BLaER1 (cell line): ENCODE measurements at regions not wholly inside any gene's neighbourhood (a gene's known extent, or its start where the extent isn't known, plus 50 kb on each side); places are given as distances from the start of the nearest gene placed in this dataset.
"Not testable (repeated sequence)": the region's sequence is repeated elsewhere in the genome, so short reads cannot be mapped to it uniquely, and the experiment has no call there.

Experiments used
- H3K27ac ChIP-seq: shearing (Covaris generic); formaldehyde crosslinking; 2 replicates; pipeline ENCODE4 v1.8.1; 2022
- H3K27me3 ChIP-seq: shearing (Covaris generic); formaldehyde crosslinking; 2 replicates; pipeline ENCODE4 v1.8.1; 2022
- H3K36me3 ChIP-seq: shearing (Covaris generic); formaldehyde crosslinking; 2 replicates; pipeline ENCODE4 v1.8.1; 2022
- H3K4me1 ChIP-seq: shearing (Covaris generic); formaldehyde crosslinking; 2 replicates; pipeline ENCODE4 v1.8.1; 2022
- H3K4me2 ChIP-seq: shearing (Covaris generic); formaldehyde crosslinking; 2 replicates; pipeline ENCODE4 v1.8.1; 2022
- H3K4me3 ChIP-seq: shearing (Covaris generic); formaldehyde crosslinking; 2 replicates; pipeline ENCODE4 v1.8.1; 2022
- H3K9ac ChIP-seq: shearing (Covaris generic); formaldehyde crosslinking; 2 replicates; pipeline ENCODE4 v1.8.1; 2022
- H3K9me3 ChIP-seq: shearing (Covaris generic); formaldehyde crosslinking; 2 replicates; pipeline ENCODE4 v1.8.1; 2022
- H4K20me1 ChIP-seq: shearing (Covaris generic); formaldehyde crosslinking; 2 replicates; pipeline ENCODE4 v1.8.1; 2022
- Cebpa-rat ChIP-seq: shearing (Covaris generic); IDR thresholded peaks from 2 replicates; pipeline ENCODE4 v1.8.1; 2022

- no peak overlapping the region for H3K9ac ChIP-seq
- no peak overlapping the region for H3K4me2 ChIP-seq
- H3K27ac ChIP-seq = no peak overlapping the region
- TF ChIP-seq Cebpa-rat = no peak
- H3K9me3 ChIP-seq = no peaks in the 10 kb centered on the region
- H3K4me3 ChIP-seq = no peak overlapping the region
- no peaks in the 10 kb centered on the region for H3K36me3 ChIP-seq
- H3K27me3 ChIP-seq = no peaks in the 10 kb centered on the region
- no peaks in the 10 kb centered on the region for H4K20me1 ChIP-seq
- no peaks in the 10 kb centered on the region for H3K4me1 ChIP-seq
Measured at GRCh38 chr5:25669645-25670401, 1025.0 kb upstream of the CDH10 start.

DNA sequence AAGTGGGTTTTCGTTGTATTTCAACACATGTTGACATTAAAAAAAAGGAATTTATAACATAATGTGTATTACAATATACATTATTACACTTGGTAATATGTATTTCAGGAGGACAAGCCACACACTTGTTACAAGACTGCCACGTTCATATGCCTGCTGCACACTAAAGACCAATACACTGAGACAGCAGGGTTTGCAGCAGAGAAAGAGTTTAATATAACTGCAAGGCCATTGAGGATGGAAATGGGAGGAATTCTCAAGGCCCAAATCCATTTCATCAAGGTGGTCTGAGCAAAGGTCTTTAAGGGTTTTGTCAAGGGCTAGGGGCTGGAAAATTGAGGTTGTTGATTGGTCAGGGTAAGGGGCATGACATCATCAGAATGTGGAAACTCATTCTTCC, 1017.8 kb upstream of the CDH10 start:
- H3K9ac ChIP-seq = no peak overlapping the region
- no peak overlapping the region for H3K4me2 ChIP-seq
- H3K9me3 ChIP-seq = peaks cover 8% of the 10 kb centered on the region
- no peak overlapping the region for H3K27ac ChIP-seq
- H3K36me3 ChIP-seq = no peaks in the 10 kb centered on the region
- TF ChIP-seq Cebpa-rat = no peak
- H4K20me1 ChIP-seq = no peaks in the 10 kb centered on the region
- no peaks in the 10 kb centered on the region for H3K27me3 ChIP-seq
- H3K4me3 ChIP-seq = no peak overlapping the region
- no peaks in the 10 kb centered on the region for H3K4me1 ChIP-seq

GRCh38 chr5:25650316-25650715, 1005.5 kb upstream of the CDH10 start:
- H4K20me1 ChIP-seq = not testable (repeated sequence)

GRCh38 chr5:25649628-25650265, 1005.0 kb upstream of the CDH10 start:
- no peaks in the 10 kb centered on the region for H3K36me3 ChIP-seq
- H4K20me1 ChIP-seq = no peaks in the 10 kb centered on the region
- no peak overlapping the region for H3K4me2 ChIP-seq
- TF ChIP-seq Cebpa-rat = no peak
- no peaks in the 10 kb centered on the region; the same call in 1 of the 2 replicates for H3K9me3 ChIP-seq
- no peaks in the 10 kb centered on the region for H3K27me3 ChIP-seq
- H3K4me3 ChIP-seq = no peak overlapping the region
- no peak overlapping the region for H3K27ac ChIP-seq
- H3K4me1 ChIP-seq = no peaks in the 10 kb centered on the region
- H3K9ac ChIP-seq = no peak overlapping the region

More at GRCh38 chr5:25650316-25650715, 1005.5 kb upstream of the CDH10 start:
- H3K4me1 ChIP-seq, H3K9me3 ChIP-seq, H3K27me3 ChIP-seq, H3K4me3 ChIP-seq, H3K4me2 ChIP-seq, H3K27ac ChIP-seq, H3K36me3 ChIP-seq, H3K9ac ChIP-seq: not testable (repeated sequence)

GRCh38 chr5:25646421-25647341, 1001.9 kb upstream of the CDH10 start:
- no peaks in the 10 kb centered on the region for H4K20me1 ChIP-seq
- H3K9me3 ChIP-seq = no peaks in the 10 kb centered on the region; the same call in 1 of the 2 replicates
- H3K36me3 ChIP-seq = no peaks in the 10 kb centered on the region
- H3K27me3 ChIP-seq = no peaks in the 10 kb centered on the region
- H3K4me3 ChIP-seq = no peak overlapping the region
- H3K27ac ChIP-seq = no peak overlapping the region
- no peak for TF ChIP-seq Cebpa-rat
- no peaks in the 10 kb centered on the region for H3K4me1 ChIP-seq
- H3K9ac ChIP-seq = no peak overlapping the region
- H3K4me2 ChIP-seq = no peak overlapping the region

DNA sequence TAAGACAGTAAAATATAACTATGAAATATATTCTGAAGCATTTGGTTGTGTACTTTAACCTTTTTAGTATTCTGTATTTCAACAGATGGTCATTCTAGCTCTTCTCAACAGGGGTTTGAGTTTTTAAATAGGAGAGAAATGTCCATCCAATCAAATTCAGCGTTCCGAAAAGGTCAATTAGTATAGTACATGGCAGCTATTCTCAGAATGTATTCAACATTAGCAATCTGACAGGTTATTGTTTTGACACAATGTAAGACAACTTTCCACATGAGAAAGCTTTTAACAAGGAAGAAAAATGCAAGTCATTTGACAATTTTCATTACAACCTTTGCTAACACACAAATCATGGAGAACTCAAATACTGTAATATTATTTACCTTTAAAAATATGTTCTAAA, 996.3 kb upstream of the CDH10 start:
- no peak overlapping the region for H3K4me2 ChIP-seq
- no peaks in the 10 kb centered on the region for H3K4me1 ChIP-seq
- H3K27me3 ChIP-seq = no peaks in the 10 kb centered on the region
- no peak for TF ChIP-seq Cebpa-rat
- no peaks in the 10 kb centered on the region for H3K9me3 ChIP-seq
- H3K36me3 ChIP-seq = no peaks in the 10 kb centered on the region
- H4K20me1 ChIP-seq = no peaks in the 10 kb centered on the region
- H3K9ac ChIP-seq = no peak overlapping the region
- H3K27ac ChIP-seq = no peak overlapping the region
- no peak overlapping the region for H3K4me3 ChIP-seq

DNA sequence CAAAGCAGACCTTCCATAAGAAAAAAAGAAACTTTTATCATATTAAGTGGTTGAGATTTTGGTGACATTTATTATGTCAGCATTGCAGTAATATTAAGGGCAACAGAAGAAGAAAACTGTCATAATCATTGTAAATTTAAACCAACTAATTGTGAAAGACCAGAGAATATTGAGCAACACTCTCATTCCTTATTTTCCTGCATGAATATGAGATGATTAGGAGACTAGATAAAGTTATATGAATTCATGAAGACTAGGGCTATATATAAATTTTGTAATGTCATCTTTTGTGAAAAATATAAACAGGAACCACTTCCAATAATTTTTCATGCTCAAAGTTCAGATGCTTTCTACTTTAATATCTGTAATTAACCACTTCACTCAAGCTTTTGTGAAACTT, 974.5 kb upstream of the CDH10 start:
- no peaks in the 10 kb centered on the region for H3K4me1 ChIP-seq
- TF ChIP-seq Cebpa-rat = no peak
- H3K27ac ChIP-seq = no peak overlapping the region
- no peak overlapping the region for H3K4me3 ChIP-seq
- H3K4me2 ChIP-seq = no peak overlapping the region
- no peaks in the 10 kb centered on the region for H3K27me3 ChIP-seq
- no peak overlapping the region for H3K9ac ChIP-seq
- H3K9me3 ChIP-seq = peaks cover 7% of the 10 kb centered on the region
- no peaks in the 10 kb centered on the region for H3K36me3 ChIP-seq
- H4K20me1 ChIP-seq = no peaks in the 10 kb centered on the region

- Histone ChIP-seq H3K4me3 (no peak overlapping the region), H3K9ac (no peak overlapping the region), H3K27me3 (no peaks in the 10 kb centered on the region), H3K36me3 (no peaks in the 10 kb centered on the region), H4K20me1 (no peaks in the 10 kb centered on the region), H3K27ac (no peak overlapping the region), H3K9me3 (peaks cover 7% of the 10 kb centered on the region), H3K4me1 (no peaks in the 10 kb centered on the region), H3K4me2 (no peak overlapping the region)
- TF ChIP-seq Cebpa-rat = no peak
Measured at GRCh38 chr5:25618821-25619220, 974.0 kb upstream of the CDH10 start.

- Histone ChIP-seq H3K9ac (no peak overlapping the region), H3K27ac (no peak overlapping the region), H3K9me3 (peaks cover 7% of the 10 kb centered on the region), H3K4me2 (no peak overlapping the region), H3K36me3 (no peaks in the 10 kb centered on the region), H3K4me1 (no peaks in the 10 kb centered on the region), H3K27me3 (no peaks in the 10 kb centered on the region), H3K4me3 (no peak overlapping the region), H4K20me1 (no peaks in the 10 kb centered on the region)
- TF ChIP-seq Cebpa-rat = no peak
Measured at GRCh38 chr5:25614466-25614865, 969.7 kb upstream of the CDH10 start.

- no peak overlapping the region for H3K4me3 ChIP-seq
- H3K9ac ChIP-seq = no peak overlapping the region
- no peaks in the 10 kb centered on the region for H3K27me3 ChIP-seq
- no peaks in the 10 kb centered on the region for H3K9me3 ChIP-seq
- no peaks in the 10 kb centered on the region for H3K36me3 ChIP-seq
- no peak overlapping the region for H3K27ac ChIP-seq
- no peak overlapping the region for H3K4me2 ChIP-seq
- no peaks in the 10 kb centered on the region for H4K20me1 ChIP-seq
- H3K4me1 ChIP-seq = no peaks in the 10 kb centered on the region
- no peak for TF ChIP-seq Cebpa-rat
Measured at GRCh38 chr5:25604681-25605080, 959.9 kb upstream of the CDH10 start.
